ENCODE measurements at regions not wholly inside any gene's neighbourhood (a gene's known extent, or its start where the extent isn't known, plus 50 kb on each side); places are given as distances from the start of the nearest gene placed in this dataset.
"Not testable (repeated sequence)": the region's sequence is repeated elsewhere in the genome, so short reads cannot be mapped to it uniquely, and the experiment has no call there.

- no peak for DNase-seq
These were observed 312.3 kb downstream of the TOX3 start for GRCh38 chr16:52234626-52235025.

GRCh38 chr16:52229471-52229870 is 317.5 kb downstream of the TOX3 start:
- DNase-seq = no peak

DNA sequence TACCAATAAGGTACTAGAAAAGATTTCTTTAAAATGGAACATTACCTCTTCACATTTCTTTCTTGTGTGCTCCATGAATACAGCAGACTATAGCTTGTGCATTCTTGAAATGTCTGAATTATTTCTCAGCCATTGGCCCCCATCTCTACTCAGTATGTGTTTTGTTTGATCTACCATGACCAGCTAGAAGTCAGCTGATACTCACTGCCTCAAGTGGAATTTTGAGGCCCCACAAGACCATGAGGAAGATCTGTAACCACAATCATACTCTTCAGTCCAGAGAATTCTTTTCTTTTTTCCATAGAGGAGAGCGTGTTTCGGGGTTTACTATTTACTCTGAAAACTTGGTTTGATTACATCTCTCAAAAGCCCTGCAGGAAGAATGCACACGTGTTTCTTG is 319.1 kb downstream of the TOX3 start:
- DNase-seq = no peak

GRCh38 chr16:52212841-52213240 is 334.1 kb downstream of the TOX3 start:
- no peak for DNase-seq

GRCh38 chr16:52209227-52209626 is 337.7 kb downstream of the TOX3 start:
- no peak for DNase-seq

- no peak for DNase-seq
These were observed 343.8 kb downstream of the TOX3 start for GRCh38 chr16:52203096-52203495.

DNA sequence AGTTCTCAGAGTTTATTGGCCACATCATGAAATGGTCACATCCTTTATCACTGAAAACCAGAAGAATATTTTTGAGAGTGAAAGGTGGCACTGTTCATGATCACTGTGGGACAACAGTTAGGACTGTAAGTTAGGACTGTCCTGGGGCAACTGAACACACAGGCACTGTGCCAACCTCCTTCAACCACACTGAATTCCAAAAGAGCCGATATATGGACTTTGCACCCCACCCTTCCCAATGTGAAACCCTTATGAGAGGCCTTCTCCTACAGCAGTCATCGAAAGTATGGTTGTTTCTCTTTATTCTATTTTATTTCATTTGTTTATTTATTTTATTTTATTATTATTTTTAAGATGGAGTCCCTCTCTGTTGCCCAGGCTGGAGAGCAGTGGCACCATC is 353.5 kb downstream of the TOX3 start:
- DNase-seq = no peak

DNA sequence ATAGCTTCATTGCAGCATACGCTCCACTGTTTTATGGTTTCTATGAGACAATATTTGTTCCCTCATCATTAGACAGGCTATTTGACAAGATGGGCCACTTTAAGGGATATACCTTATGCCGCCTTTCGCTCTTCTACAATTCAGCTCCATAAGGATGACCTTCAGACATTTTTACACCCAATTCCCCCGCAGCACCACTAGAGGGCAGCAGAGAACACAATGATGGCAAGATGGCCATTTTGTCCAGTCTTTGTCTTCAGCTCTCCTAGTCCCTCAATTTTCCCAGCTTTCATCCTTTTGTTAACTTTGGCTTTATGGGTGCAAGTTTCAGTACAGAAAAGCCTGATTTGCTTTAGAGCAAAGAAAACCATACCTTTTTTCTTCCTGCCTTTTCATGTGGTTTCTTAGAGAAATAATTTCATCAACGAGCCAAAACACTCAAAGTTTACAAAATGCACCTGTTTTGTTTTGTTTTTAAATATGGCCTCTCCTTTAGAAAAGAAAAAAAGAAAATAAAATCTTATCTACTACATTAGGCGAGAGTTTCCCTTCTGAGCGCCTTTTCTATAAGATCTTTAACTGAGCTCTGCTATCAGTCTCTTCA is 355.3 kb downstream of the TOX3 start:
- peak; percentile 64 for DNase-seq

DNA sequence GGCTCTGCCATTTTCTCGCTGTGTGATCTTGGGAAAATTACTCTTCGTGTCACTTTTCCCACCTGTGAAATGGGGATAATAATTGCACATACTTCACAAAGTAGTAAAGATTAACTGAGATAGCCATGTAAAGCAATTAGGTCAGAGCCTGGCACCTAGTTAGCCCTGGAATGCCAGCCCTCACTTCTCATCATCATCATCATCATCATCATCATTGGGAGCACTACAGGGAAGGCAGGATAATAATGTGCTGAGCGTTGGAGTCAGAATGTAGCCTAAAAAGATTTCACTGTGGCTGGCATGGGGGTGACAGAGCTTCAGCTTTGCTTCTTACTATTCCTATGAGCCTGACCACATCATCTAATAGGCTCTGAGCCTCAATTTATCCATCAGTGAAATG is 362.6 kb downstream of the TOX3 start:
- DNase-seq = no peak

DNA sequence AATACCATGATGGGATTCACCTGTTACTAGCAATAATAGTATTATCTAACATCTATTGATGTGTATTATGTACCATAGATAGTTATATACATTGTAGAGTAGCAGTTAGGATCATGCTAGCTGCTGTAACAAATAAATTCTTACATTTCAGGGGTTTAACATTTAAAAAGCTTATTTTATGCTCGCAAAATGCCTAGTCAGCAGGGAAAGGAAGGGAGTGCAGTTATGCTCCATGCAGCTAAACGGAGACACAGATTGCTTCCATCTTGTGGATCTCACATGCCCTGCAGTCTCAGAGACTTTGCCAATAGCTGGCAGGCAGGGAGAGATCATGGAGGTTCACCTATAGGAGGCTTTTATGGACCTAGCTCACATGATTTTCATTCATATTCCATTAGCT is 364.1 kb downstream of the TOX3 start:
- DNase-seq = no peak

GRCh38 chr16:52174168-52174567 is 372.8 kb downstream of the TOX3 start:
- DNase-seq = no peak

- DNase-seq = no peak
These were observed 375.5 kb downstream of the TOX3 start for GRCh38 chr16:52171481-52171880.

GRCh38 chr16:52167328-52167727 is 379.6 kb downstream of the TOX3 start:
- no peak for DNase-seq

- DNase-seq = no peak
These were observed 381.0 kb downstream of the TOX3 start for GRCh38 chr16:52165961-52166360.

GRCh38 chr16:52149003-52149402 is 397.9 kb downstream of the TOX3 start:
- no peak for DNase-seq

GRCh38 chr16:52141871-52142270 is 405.1 kb downstream of the TOX3 start:
- DNase-seq = no peak

- DNase-seq = no peak
These were observed 418.6 kb downstream of the TOX3 start for GRCh38 chr16:52128361-52128760.

DNA sequence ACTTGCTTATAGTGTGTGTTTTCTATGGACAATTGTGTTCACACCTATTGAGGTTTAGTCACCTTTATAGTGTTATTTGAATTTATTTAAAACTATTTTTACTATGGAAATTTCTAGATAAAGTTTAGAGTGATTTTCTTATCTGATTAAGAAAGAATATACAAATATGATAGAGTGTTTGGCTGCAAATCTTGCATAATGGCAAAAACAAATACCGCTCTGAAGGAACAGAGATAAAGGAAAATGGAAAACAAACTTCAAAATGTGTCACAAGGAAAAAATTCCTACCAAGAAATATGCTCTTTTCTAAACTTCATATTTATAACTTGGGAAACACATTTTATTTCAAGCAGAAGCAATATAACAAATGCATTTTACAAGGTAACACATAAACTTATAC is 423.1 kb downstream of the TOX3 start:
- no peak for DNase-seq

DNA sequence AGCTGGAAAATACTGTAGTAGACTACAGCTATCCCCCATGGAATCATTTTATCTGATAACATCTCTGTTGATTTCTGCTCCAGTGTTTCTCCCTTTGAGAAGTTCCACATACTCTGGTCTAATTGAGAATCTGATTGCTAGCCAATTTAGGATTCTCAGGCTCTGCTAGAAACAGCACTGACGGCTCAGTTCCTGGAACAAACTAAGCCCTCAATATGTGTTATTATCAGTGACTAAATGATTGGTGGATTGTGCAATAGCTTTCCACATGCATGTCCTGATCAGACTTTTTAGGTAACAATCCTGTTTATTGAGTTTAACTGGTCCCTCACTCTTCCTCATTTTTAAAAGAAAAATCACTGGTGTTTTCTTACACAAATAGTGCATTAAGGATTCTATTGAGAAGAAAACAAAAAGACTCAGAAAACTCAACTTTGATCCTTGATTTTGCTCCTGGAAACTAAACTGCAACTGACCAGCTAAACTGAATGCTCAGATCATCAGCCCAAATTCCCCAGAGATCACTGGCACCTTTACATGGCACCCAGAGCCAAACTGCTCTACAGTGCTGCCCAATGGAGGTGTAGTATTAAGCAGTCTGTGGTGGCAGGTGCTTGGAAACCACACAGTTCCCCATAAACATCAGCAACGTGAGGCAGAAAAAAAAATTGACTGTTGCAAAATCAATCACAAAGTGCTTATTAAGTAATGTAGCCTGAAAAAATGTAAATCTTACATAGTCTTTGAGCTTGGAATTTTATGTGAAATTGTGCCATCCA is 423.7 kb downstream of the TOX3 start:
- no peak for DNase-seq

- no peak for DNase-seq
These were observed 429.8 kb downstream of the TOX3 start for GRCh38 chr16:52117171-52117570.

DNA sequence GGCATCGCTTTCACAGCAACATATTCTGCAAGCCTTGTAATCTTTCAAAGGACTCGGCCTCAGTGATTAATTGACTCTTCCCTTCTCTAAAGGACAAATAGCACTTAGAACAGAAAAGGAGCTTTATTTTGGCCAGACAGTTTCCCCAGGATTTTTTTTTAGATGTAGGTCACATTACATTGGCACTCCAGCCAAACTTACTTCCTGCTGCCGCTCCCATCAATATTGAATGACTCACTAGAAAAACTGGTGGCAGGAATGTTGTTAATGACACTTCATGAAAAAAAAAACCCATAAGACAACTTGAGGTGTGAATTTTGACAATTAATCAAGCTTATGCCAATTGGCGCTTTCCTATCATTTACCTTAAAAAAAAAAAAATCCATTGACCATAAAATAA is 432.6 kb downstream of the TOX3 start:
- DNase-seq = no peak

GRCh38 chr16:52113533-52114183 is 433.3 kb downstream of the TOX3 start:
- DNase-seq = no peak

DNA sequence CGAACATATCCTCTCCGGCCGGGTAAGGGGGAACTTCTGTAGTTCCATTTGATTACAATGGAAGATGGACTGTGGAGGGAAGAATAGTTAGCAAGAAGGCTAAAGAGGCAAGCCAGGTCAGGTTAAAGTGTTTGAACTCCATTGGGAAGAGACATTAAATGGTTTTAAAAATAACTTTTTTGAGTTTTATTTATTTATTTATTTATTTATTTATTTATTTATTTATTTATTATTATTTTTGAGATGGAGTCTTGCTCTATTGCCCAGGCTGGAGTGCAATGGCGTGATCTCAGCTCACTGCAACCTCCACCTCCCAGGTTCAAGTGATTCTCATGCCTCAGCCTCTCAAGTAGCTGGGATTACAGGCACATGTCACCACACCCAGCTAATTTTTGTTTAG is 441.9 kb downstream of the TOX3 start:
- not testable (repeated sequence) for DNase-seq

DNA sequence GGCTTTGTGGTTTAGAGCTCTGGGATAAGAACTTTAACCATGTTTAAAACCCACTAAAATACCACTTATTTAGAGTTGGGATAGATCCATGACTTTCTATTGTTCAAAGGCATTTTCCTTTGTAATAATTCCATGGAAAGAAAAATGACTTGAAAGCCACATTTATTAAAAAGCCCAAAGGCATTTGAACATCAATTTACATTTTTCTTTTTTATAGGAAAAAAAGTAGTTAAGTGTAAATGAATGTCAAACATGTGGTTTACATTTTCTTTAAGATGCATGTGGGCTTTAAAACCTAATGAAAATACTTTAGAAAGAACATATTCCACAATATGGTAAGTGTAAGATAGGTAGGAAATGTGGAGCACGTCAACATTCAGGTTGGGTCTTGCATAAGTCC is 443.2 kb downstream of the TOX3 start:
- DNase-seq = no peak
